ENCODE measurements at regions not wholly inside any gene's neighbourhood (a gene's known extent, or its start where the extent isn't known, plus 50 kb on each side); places are given as distances from the start of the nearest gene placed in this dataset.

DNA sequence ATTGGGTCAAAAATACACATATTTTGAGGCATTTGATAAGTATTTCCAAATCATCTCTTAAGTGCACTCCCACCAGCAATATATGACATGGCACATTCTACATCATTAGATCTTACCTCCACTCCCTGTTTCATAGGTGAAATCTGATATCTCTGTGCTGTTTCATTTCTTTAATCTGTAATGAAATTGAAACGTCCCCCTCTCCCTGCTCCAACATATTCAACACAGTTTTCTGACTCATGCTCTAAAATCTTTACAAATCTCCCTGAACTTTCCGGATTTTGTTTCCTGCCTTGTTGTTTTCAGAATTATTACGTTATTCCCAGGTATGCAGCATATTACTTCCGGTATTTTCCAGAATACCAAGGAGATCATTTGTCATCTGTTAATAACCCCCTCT is 66.1 kb upstream of the AKT3 start:
- DNase-seq (ENCODE audit: low spot score), result no peak

DNA sequence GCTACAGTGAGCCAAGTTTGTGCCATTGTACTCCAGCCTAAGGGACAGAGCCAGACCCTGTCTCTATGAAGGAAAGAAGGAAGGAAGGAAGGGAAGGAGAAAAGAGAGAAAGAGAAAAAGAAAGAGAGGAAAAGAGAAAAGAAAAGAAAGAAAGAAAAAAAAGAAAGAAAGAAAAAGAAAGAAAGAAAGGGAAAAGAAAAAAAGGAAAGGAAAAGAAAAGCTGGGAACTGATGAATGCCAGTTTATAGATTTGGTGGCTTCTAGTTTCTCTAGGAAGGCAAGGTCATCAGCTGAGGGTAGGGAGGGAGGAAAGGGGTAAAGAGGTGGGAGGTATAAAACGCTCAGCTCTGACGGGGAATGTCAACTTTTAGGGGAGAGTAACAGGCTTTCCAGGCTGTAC is 62.3 kb upstream of the AKT3 start:
- no peak for DNase-seq (ENCODE audit: low spot score)

DNA sequence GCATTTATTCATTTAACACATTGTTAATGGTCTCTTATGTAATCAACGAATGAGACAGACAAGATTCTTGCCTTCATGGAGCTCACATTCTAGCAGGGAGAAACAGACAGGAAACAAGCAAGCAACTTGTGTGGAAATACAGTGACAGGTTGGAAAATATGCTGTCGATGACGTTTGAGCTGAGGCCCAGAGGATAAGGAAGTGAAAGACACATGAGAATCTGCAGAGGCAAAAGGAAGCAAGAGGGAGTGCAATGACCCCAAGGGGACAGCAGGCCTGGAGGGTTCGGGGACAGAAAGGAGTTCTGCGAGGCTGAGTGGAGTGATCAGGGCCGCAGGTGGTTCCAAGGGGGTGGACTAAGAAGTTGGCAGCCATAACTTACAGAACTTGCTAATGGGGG is 60.6 kb upstream of the AKT3 start:
- DNase-seq (ENCODE audit: low spot score), result no peak

DNA sequence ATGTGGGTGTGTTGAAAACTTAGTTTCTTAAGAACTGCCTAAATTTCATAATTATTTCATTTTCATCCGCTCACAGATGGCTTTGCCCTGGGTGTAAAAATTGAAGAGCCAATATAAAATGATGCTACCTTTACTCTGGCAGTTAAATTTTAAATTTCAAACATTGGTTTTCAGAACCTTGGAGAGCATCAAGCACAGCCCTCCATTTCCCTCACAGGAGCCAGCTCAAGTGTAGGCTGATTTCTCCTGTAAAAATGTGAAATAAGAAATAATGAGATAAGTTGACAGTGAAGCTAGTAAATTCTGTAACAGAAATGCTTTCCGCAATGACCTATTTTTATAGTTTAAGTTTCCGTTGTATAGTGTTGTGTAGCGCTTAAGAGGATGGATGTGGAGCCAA is 53.9 kb upstream of the AKT3 start:
- no peak for DNase-seq (ENCODE audit: low spot score)

DNA sequence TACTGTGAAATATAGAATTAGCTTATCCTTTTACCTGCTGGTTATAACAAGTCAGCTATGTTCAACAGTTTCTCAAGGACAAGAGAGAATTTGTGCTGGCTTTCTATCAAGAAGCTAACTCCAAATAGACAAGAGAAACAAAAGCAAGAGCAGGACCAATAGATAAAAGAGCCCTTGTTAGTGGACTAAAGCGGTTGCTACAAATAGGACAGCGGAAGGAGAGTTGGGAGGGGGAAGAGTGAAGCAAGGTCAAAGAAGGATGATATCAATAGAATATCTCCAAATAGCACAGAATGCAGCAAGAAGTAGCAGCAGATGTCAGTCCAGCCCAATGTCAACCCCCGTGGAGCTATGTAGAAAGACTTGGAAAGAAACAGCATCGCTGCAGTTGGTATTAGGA is 53.0 kb upstream of the AKT3 start:
- no peak for DNase-seq (ENCODE audit: low spot score)

DNA sequence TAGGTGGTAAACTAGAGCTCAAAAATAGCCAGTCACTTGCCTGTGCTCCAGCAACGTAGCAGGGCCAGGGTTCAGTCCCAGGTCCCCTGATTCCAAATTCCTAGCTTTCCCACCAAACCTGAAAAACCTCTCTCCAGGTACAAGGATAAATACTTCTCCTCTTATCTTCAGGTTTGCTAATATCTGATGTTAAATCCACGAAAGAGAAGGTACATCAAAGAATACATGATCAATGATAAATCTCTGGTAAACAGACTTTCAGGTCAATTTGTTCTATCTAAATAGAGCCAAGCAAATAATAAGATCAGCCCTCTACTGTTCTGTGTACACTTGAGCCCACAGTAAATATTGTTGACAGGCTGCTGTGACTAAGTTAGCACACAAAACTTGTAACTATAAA is 52.1 kb upstream of the AKT3 start:
- DNase-seq (ENCODE audit: low spot score), result no peak

All from RKO (cell line).